PC-9 (cell line): ENCODE measurements at regions not wholly inside any gene's neighbourhood (a gene's known extent, or its start where the extent isn't known, plus 50 kb on each side); places are given as distances from the start of the nearest gene placed in this dataset.

Experiments used
- BruUV-seq: library from RNA; stranded (reverse); fragments of 400-500 nt; replicated peaks from 2 replicates; lab custom pipeline; 2021; lab: Mats Ljungman, UMichigan
- CTCF ChIA-PET: fragments of 300-600 bp; sonication (Branson Sonifier 250); formaldehyde crosslinking; loops from one replicate; lab custom pipeline; 2022; ENCODE audit warnings: antibody characterized with exemption; lab: Charles Lee
- POLR2A ChIA-PET: fragments of 300-600 bp; sonication (Branson Sonifier 250); formaldehyde crosslinking; loops from one replicate; lab custom pipeline; 2022; ENCODE audit warnings: antibody characterized with exemption; ENCODE audit not compliant: unreplicated experiment; lab: Charles Lee
- DNase-seq, 2 experiments: peaks; one replicate each; pipeline versions ENCODE4 v3.0.0 to v3.0.0-alpha.2; 2015 to 2022; ENCODE audit warnings: mixed read lengths in 1 of 2
- H2AFZ ChIP-seq: fragments of 200-600 bp; sonication (generic); 2 replicates; pipeline ENCODE4 v1.8.1; 2017; ENCODE audit warnings: antibody characterized with exemption
- H3F3A ChIP-seq: fragments of 200-600 bp; sonication (generic); 2 replicates; pipeline ENCODE4 v1.8.1; 2017; ENCODE audit warnings: antibody characterized with exemption, mild to moderate bottlenecking, low read depth; ENCODE audit not compliant: insufficient read depth
- H3K27ac ChIP-seq: fragments of 200-600 bp; sonication (generic); 2 replicates; pipeline ENCODE4 v1.6.1; 2016; ENCODE audit warnings: mixed run types
- H3K27me3 ChIP-seq: fragments of 200-600 bp; sonication (generic); 2 replicates; pipeline ENCODE4 v1.6.1; 2016; ENCODE audit warnings: low read depth, mixed run types; ENCODE audit not compliant: insufficient read depth
- H3K36me3 ChIP-seq: fragments of 200-600 bp; sonication (generic); 2 replicates; pipeline ENCODE4 v1.6.1; 2016; ENCODE audit warnings: low read depth, mixed run types
- H3K4me1 ChIP-seq: fragments of 200-600 bp; sonication (generic); replicated peaks from 2 replicates; pipeline ENCODE4 v1.6.1; 2016; ENCODE audit warnings: mixed run types; ENCODE audit not compliant: insufficient read depth
- H3K4me2 ChIP-seq: fragments of 200-600 bp; sonication (generic); 2 replicates; pipeline ENCODE4 v1.6.1; 2017; ENCODE audit warnings: mixed run types
- H3K4me3 ChIP-seq: fragments of 200-600 bp; sonication (generic); 2 replicates; pipeline ENCODE4 v1.6.1; 2016; ENCODE audit warnings: mixed run types
- H3K79me2 ChIP-seq: fragments of 200-600 bp; sonication (generic); 2 replicates; pipeline ENCODE4 v1.6.1; 2017; ENCODE audit warnings: low read depth, mixed run types
- H3K9me2 ChIP-seq: fragments of 200-600 bp; sonication (generic); 2 replicates; pipeline ENCODE4 v1.8.1; 2017; ENCODE audit warnings: mild to moderate bottlenecking; ENCODE audit not compliant: insufficient read depth
- H3K9me3 ChIP-seq: fragments of 200-600 bp; sonication (generic); 2 replicates; pipeline ENCODE4 v1.8.1; 2016; ENCODE audit warnings: low read depth; ENCODE audit not compliant: insufficient read depth
- H4K20me1 ChIP-seq: fragments of 200-600 bp; sonication (generic); 2 replicates; pipeline ENCODE4 v1.8.1; 2017; ENCODE audit not compliant: insufficient read depth
- CTCF ChIP-seq: fragments of 200-600 bp; sonication (generic); conservative IDR thresholded peaks from 2 replicates; pipeline ENCODE4 v1.6.1; 2017; ENCODE audit warnings: mixed run types, antibody characterized with exemption, mild to moderate bottlenecking, moderate library complexity
- EZH2 ChIP-seq: fragments of 200-600 bp; sonication (generic); IDR thresholded peaks from 2 replicates; pipeline ENCODE4 v1.8.0; 2017; ENCODE audit warnings: antibody characterized with exemption, low read depth
- intact Hi-C: fragments of 100-400 bp; cut with micrococcal nuclease; formaldehyde crosslinking; loops from one replicate; pipeline ENCODE4 v1.10.0; 2022; ENCODE audit not compliant: unreplicated experiment

GRCh38 chr6:16961577-16961976 is 140.3 kb upstream of the STMND1 start:
- no peak for TF ChIP-seq CTCF
- no peak for TF ChIP-seq EZH2
- peaks cover 13% of the 10 kb centered on the region for H3K4me1 ChIP-seq
- BruUV-seq, result no TSS peak
- H3K9me3 ChIP-seq, result no peaks in the 10 kb centered on the region
- H3K79me2 ChIP-seq, result no peaks in the 10 kb centered on the region
- intact Hi-C loops, result loop anchor here (10.0 kb wide), 1 partner anchor 447 kb away; no protein-coding TSS in a partner anchor
- H3K36me3 ChIP-seq, result no peaks in the 10 kb centered on the region
- ChIA-PET CTCF (no interaction called here), POLR2A (interaction anchor here (0.7 kb wide), 1 partner anchor 417 kb away, joined by 6 read pairs; no protein-coding TSS in a partner anchor)
- DNase-seq, result no peak
- no peak overlapping the region for H3K4me2 ChIP-seq
- H3K9me2 ChIP-seq, result no peaks in the 10 kb centered on the region
- no peak overlapping the region for H2AFZ ChIP-seq
- no peak overlapping the region for H3K27ac ChIP-seq
- no peak overlapping the region for H3K4me3 ChIP-seq
- no peaks in the 10 kb centered on the region for H3K27me3 ChIP-seq
- H3F3A ChIP-seq, result no peaks in the 10 kb centered on the region
- H4K20me1 ChIP-seq, result no peaks in the 10 kb centered on the region

DNA sequence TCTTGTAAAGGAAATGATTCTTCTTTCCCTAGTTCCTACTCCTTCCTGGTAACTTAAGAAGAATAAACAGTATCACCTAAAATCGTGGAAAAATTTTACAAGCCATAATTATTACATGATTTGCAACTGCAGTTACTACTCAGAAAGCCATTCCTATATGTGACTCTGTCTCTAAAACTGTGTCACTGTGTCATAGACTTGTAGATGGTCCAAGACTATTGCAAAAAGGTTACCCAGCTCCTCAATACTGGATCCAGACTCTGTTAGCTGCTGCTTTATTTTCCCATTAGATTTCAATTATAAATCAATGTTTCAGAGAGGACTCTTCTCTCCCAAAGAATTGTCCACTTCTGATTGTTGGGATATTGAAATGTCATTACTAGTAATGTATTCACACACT is 142.1 kb upstream of the STMND1 start:
- POLR2A ChIA-PET, result no interaction called here
- intact Hi-C loops, result loop anchor here (10.0 kb wide), 1 partner anchor 445 kb away; no protein-coding TSS in a partner anchor
- H4K20me1 ChIP-seq, result no peaks in the 10 kb centered on the region
- peaks cover 7% of the 10 kb centered on the region for H3K4me1 ChIP-seq
- no peak overlapping the region for H2AFZ ChIP-seq
- TF ChIP-seq EZH2, result no peak
- no peak for TF ChIP-seq CTCF
- no peak for DNase-seq
- no peaks in the 10 kb centered on the region for H3K9me3 ChIP-seq
- no TSS peak for BruUV-seq
- no peak overlapping the region for H3K4me3 ChIP-seq
- no peaks in the 10 kb centered on the region for H3K36me3 ChIP-seq
- CTCF ChIA-PET, result no interaction called here
- no peaks in the 10 kb centered on the region for H3K27me3 ChIP-seq
- H3F3A ChIP-seq, result no peaks in the 10 kb centered on the region
- no peaks in the 10 kb centered on the region for H3K79me2 ChIP-seq
- no peak overlapping the region for H3K27ac ChIP-seq
- H3K9me2 ChIP-seq, result no peaks in the 10 kb centered on the region
- no peak overlapping the region for H3K4me2 ChIP-seq

- H2AFZ ChIP-seq, result no peak overlapping the region
- H3K36me3 ChIP-seq, result no peaks in the 10 kb centered on the region
- no peak overlapping the region for H3K27ac ChIP-seq
- no TSS peak for BruUV-seq
- ChIA-PET CTCF (no interaction called here), POLR2A (no interaction called here)
- H3K4me3 ChIP-seq, result no peak overlapping the region
- H3K9me2 ChIP-seq, result no peaks in the 10 kb centered on the region
- H4K20me1 ChIP-seq, result no peaks in the 10 kb centered on the region
- no peak for TF ChIP-seq CTCF
- TF ChIP-seq EZH2, result no peak
- no peaks in the 10 kb centered on the region for H3K79me2 ChIP-seq
- no peak for DNase-seq
- no peaks in the 10 kb centered on the region for H3K9me3 ChIP-seq
- H3K27me3 ChIP-seq, result no peaks in the 10 kb centered on the region
- no peaks in the 10 kb centered on the region for H3F3A ChIP-seq
- H3K4me2 ChIP-seq, result no peak overlapping the region
- no peaks in the 10 kb centered on the region for H3K4me1 ChIP-seq
- intact Hi-C loops, result no loop called here
Observed at GRCh38 chr6:16956361-16956760, 145.5 kb upstream of the STMND1 start.
